ENCODE measurements at regions not wholly inside any gene's neighbourhood (a gene's known extent, or its start where the extent isn't known, plus 50 kb on each side); places are given as distances from the start of the nearest gene placed in this dataset.

GRCh38 chr6:11388983-11389944 is 148.3 kb upstream of the TMEM170B start:
- no peak for ATAC-seq
- Mint-ChIP-seq H3K4me1 (ENCODE audit: low read depth) (peaks cover 23% of the 10 kb centered on the region), H3K4me3 (no peak overlapping the region), H3K36me3 (ENCODE audit: low read depth) (peaks cover 7% of the 10 kb centered on the region), H3K27ac (no peak overlapping the region), H3K9me3 (ENCODE audit: insufficient read depth) (no peaks in the 10 kb centered on the region), H3K27me3 (ENCODE audit: low read depth) (peaks cover 2% of the 10 kb centered on the region)
- DNase-seq, result no peak
- ChIA-PET POLR2A (interaction anchor here (1.2 kb wide), 1 partner anchor 9 kb away, joined by 3 read pairs; no protein-coding TSS in a partner anchor), CTCF (interaction anchor here (0.9 to 1.5 kb wide), 3 partner anchors 106 to 294 kb away, joined by 3 to 5 read pairs (median 3); no protein-coding TSS in a partner anchor)

- Mint-ChIP-seq H3K27ac (no peak overlapping the region), H3K36me3 (ENCODE audit: low read depth) (peaks cover 7% of the 10 kb centered on the region), H3K4me1 (ENCODE audit: low read depth) (peaks cover 19% of the 10 kb centered on the region), H3K9me3 (ENCODE audit: insufficient read depth) (no peaks in the 10 kb centered on the region), H3K27me3 (ENCODE audit: low read depth) (peaks cover 2% of the 10 kb centered on the region), H3K4me3 (no peak overlapping the region)
- ChIA-PET POLR2A (no interaction called here), CTCF (no interaction called here)
- ATAC-seq (no peak), DNase-seq (no peak)
Observed at GRCh38 chr6:11387707-11388430, 149.7 kb upstream of the TMEM170B start.

DNA sequence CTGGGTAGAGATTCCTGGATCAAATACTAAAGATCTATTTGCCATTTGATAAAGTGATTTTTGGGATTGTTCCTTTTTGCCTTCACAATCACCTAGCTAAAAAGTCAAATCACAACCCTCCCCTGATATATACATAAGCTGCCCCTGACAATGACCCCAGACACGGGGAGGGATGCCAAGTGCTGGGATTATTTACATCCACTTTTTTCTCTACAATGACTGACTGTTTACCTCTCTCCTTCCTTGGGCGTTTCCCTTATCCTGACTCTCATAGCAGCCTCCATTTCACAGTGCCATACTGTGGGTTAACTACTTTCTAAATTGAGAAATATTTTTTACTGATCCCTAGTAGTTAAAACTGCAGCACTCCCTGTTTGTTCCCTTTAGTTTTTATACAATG is 150.8 kb upstream of the TMEM170B start:
- Mint-ChIP-seq H3K27ac (no peak overlapping the region), H3K36me3 (ENCODE audit: low read depth) (peaks cover 8% of the 10 kb centered on the region), H3K9me3 (ENCODE audit: insufficient read depth) (no peaks in the 10 kb centered on the region), H3K27me3 (ENCODE audit: low read depth) (peaks cover 2% of the 10 kb centered on the region), H3K4me1 (ENCODE audit: low read depth) (peaks cover 25% of the 10 kb centered on the region), H3K4me3 (no peak overlapping the region)
- ATAC-seq, result no peak
- POLR2A ChIA-PET, result no interaction called here
- CTCF ChIA-PET, result interaction anchor here (1.1 kb wide), 2 partner anchors 11 to 13 kb away, joined by 3 read pairs; no protein-coding TSS in a partner anchor
- no peak for DNase-seq

GRCh38 chr6:11386323-11386722 is 151.2 kb upstream of the TMEM170B start:
- Mint-ChIP-seq H3K36me3 (ENCODE audit: low read depth) (peaks cover 11% of the 10 kb centered on the region), H3K9me3 (ENCODE audit: insufficient read depth) (no peaks in the 10 kb centered on the region), H3K27me3 (ENCODE audit: low read depth) (peaks cover 2% of the 10 kb centered on the region), H3K4me3 (no peak overlapping the region), H3K27ac (no peak overlapping the region), H3K4me1 (ENCODE audit: low read depth) (peaks cover 29% of the 10 kb centered on the region)
- DNase-seq (no peak), ATAC-seq (no peak)
- ChIA-PET CTCF (interaction anchor here (1.1 kb wide), 2 partner anchors 12 to 14 kb away, joined by 3 read pairs; no protein-coding TSS in a partner anchor), POLR2A (interaction anchor here (1.1 kb wide), 1 partner anchor 15 kb away, joined by 4 read pairs; no protein-coding TSS in a partner anchor)

DNA sequence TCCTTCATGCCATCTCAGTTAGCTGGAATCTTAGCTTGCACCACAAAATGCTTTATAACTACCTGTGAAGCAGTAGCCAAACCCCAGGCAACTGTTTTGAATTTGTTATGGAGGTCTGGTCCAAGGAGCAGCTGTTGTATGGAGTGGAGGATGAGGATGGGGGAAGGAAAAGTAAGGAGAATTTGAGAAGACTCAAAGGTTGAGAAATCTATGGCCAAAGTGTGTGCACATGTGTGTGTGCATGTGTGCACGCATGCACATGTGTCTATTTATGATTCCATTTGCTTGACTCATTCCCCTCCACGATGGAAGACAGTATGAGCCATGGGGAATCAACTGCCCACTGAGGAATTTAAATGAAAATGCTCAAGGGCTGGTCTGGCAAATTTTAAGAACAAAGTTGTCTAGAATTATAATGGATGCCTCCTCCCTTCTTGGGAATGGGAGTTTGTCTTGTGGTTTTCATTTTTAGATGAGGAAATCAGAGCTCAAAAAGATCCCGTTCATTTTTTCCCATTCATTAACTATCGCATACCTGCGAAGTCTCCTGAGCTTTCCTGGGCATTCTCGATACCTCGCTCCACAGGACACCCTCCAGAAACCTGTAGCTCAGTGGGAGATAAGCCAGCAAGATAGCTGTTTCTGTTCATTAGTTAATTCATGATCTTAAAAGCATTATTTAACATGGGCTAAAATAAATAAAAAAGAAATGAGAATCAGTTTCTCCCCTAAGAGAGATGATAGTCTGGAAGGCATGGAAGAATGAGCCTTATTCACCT is 152.3 kb upstream of the NEDD9 start:
- Mint-ChIP-seq H3K27me3 (ENCODE audit: low read depth) (peaks cover 2% of the 10 kb centered on the region), H3K4me3 (no peak overlapping the region), H3K4me1 (ENCODE audit: low read depth) (peaks cover 45% of the 10 kb centered on the region), H3K9me3 (ENCODE audit: insufficient read depth) (no peaks in the 10 kb centered on the region), H3K27ac (no peak overlapping the region), H3K36me3 (ENCODE audit: low read depth) (peaks cover 23% of the 10 kb centered on the region)
- DNase-seq, result no peak
- ChIA-PET POLR2A (interaction anchor here (0.9 to 1.1 kb wide), 3 partner anchors 17 to 126 kb away, joined by 3 to 4 read pairs (median 3); no protein-coding TSS in a partner anchor), CTCF (interaction anchor here (1.0 to 4.4 kb wide), 5 partner anchors 31 to 213 kb away, joined by 3 to 26 read pairs (median 4); no protein-coding TSS in a partner anchor)
- no peak for ATAC-seq

GRCh38 chr6:11381801-11382513 is 149.5 kb upstream of the NEDD9 start:
- H3K27me3 Mint-ChIP-seq (ENCODE audit: low read depth), result peaks cover 2% of the 10 kb centered on the region
- H3K36me3 Mint-ChIP-seq (ENCODE audit: low read depth), result peaks cover 41% of the 10 kb centered on the region
- peak; percentile 87 for DNase-seq
- ChIA-PET CTCF (interaction anchor here (0.7 to 4.4 kb wide), 21 partner anchors 8 to 239 kb away, joined by 3 to 26 read pairs (median 3); partner anchors contain the start of gene NEDD9), POLR2A (interaction anchor here (0.5 to 3.8 kb wide), 33 partner anchors 8 to 192 kb away, joined by 3 to 29 read pairs (median 4); partner anchors contain the start of gene NEDD9)
- ATAC-seq, result peak; percentile 95
- peak overlapping the region; percentile 91 for H3K4me3 Mint-ChIP-seq
- H3K9me3 Mint-ChIP-seq (ENCODE audit: insufficient read depth), result no peaks in the 10 kb centered on the region
- peaks cover 53% of the 10 kb centered on the region for H3K4me1 Mint-ChIP-seq (ENCODE audit: low read depth)
- H3K27ac Mint-ChIP-seq, result peak overlapping the region; percentile 96

DNA sequence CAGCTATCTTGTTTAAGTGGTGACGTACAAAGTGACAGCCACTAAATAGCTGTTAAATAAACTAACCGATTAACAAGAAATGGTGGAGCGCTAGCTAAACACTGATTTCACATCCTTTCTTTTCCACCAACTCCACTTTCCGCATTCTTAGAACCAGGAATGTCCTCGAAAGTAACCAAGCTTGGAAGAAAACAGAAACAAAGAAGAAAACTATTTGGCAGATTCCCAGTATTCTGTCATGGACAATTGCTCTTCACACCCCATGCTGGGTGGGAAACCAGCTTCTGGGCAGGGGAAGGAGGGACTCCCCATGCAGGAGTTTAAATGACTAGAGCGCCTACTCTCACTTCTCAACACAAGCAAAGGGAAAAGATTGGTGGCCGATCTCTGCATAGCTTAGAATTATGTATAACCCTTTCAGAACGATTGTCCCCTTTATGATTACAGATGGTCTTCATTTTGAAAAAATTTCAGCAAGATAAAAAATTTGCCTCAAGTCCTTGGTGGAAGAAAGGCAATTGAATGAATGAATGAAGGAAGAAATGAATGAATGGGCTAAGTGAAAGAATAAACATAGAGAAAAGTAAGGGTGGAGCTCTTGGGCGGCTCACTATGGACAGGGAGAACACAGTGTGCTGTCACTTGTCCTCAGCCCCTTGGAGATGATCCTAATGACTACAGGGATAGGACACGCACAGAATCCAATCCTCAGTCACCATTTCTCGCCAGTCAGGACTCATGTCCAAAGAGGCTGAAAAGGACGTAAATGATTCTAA is 148.7 kb upstream of the NEDD9 start:
- DNase-seq (no peak), ATAC-seq (no peak)
- POLR2A ChIA-PET, result interaction anchor here (0.5 to 3.8 kb wide), 23 partner anchors 8 to 191 kb away, joined by 3 to 29 read pairs (median 4); partner anchors contain the start of gene NEDD9
- Mint-ChIP-seq H3K27me3 (ENCODE audit: low read depth) (peaks cover 2% of the 10 kb centered on the region), H3K36me3 (ENCODE audit: low read depth) (peaks cover 45% of the 10 kb centered on the region), H3K9me3 (ENCODE audit: insufficient read depth) (no peaks in the 10 kb centered on the region), H3K27ac (peak overlapping the region; percentile 96), H3K4me1 (ENCODE audit: low read depth) (peaks cover 50% of the 10 kb centered on the region), H3K4me3 (peak overlapping the region; percentile 91)
- CTCF ChIA-PET, result interaction anchor here (0.7 to 4.4 kb wide), 19 partner anchors 9 to 238 kb away, joined by 3 to 26 read pairs (median 3); partner anchors contain the start of gene NEDD9

DNA sequence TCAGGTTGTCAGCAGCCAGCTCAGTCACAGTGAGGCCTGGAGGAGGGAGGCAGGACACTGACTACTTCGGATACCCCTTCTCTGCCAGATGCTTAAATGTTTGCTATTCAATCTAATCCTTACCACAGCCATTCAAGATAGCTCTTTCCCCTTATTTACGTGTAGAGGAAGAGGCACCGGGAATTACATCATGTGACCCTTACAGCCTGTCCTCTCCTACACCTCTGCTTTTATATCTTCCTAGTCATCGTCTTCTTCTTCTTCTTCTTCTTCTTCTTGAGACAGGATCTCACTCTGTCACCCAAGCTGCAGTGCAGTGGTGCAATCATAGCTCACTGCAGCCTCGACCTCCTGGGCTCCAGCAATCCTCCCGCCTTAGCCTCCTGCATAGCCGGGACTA is 148.1 kb upstream of the NEDD9 start:
- peak overlapping the region; percentile 96 for H3K27ac Mint-ChIP-seq
- no peak for ATAC-seq

DNA sequence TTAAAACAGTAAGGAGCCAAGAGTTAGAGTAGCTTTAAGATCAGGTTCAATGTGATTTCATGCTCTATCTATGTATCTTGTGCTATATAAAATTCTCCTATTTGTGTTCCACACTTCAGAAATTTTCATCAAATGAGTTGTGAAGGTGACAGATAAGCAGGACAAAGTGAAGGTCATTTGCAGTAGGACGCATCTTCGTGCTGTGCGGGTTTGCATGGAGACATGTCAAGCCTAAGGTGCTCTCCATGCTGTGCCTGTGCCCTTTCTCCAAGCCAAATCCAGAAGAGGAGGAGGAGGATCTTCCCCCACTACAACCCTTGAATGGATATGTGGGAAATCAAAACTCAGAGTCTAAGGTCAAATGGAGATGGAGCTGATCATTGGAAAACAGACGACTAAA is 147.3 kb upstream of the NEDD9 start:
- Mint-ChIP-seq H3K9me3 (ENCODE audit: insufficient read depth) (no peaks in the 10 kb centered on the region), H3K27ac (peak overlapping the region; percentile 2), H3K36me3 (ENCODE audit: low read depth) (peaks cover 55% of the 10 kb centered on the region), H3K4me1 (ENCODE audit: low read depth) (peaks cover 60% of the 10 kb centered on the region), H3K27me3 (ENCODE audit: low read depth) (no peaks in the 10 kb centered on the region), H3K4me3 (peak overlapping the region; percentile 1)
- ChIA-PET CTCF (interaction anchor here (1.2 to 3.4 kb wide), 3 partner anchors 12 to 36 kb away, joined by 4 to 16 read pairs (median 5); no protein-coding TSS in a partner anchor), POLR2A (interaction anchor here (1.0 to 3.8 kb wide), 4 partner anchors 12 to 159 kb away, joined by 3 to 29 read pairs (median 15); partner anchors contain the start of gene NEDD9)
- DNase-seq, result no peak
- no peak for ATAC-seq

More for the DNA sequence above, 148.1 kb upstream of the NEDD9 start:
- no peak for DNase-seq
- Mint-ChIP-seq H3K36me3 (ENCODE audit: low read depth) (peaks cover 49% of the 10 kb centered on the region), H3K4me3 (peak overlapping the region; percentile 91), H3K27me3 (ENCODE audit: low read depth) (peaks cover 2% of the 10 kb centered on the region), H3K9me3 (ENCODE audit: insufficient read depth) (no peaks in the 10 kb centered on the region), H3K4me1 (ENCODE audit: low read depth) (peaks cover 53% of the 10 kb centered on the region)
- CTCF ChIA-PET, result interaction anchor here (0.8 to 4.4 kb wide), 13 partner anchors 9 to 228 kb away, joined by 3 to 26 read pairs (median 3); partner anchors contain the start of gene NEDD9
- POLR2A ChIA-PET, result interaction anchor here (0.7 to 3.8 kb wide), 9 partner anchors 13 to 181 kb away, joined by 3 to 29 read pairs (median 7); partner anchors contain the start of gene NEDD9
